Upper lobe of left lung (tissue), 6 donors: ENCODE measurements at regions not wholly inside any gene's neighbourhood (a gene's known extent, or its start where the extent isn't known, plus 50 kb on each side); places are given as distances from the start of the nearest gene placed in this dataset.

ENCODE experiments used
- ATAC-seq, 2 donors: fragments of 200-7000 bp; cut with Tn5 transposase; one replicate each; pipeline ENCODE4 v1.9.1; 2022; ENCODE audit warnings: mild to moderate bottlenecking in 2 of 2, moderate library complexity in 2 of 2; ENCODE audit not compliant: low FRiP score in 2 of 2
- DNase-seq, 2 donors: peaks; one replicate each; pipeline ENCODE4 v3.0.0-alpha.2; 2019 to 2020
- H3K27ac ChIP-seq, 4 donors: fragments of 200-600 bp; sonication (generic); one replicate each; pipeline ENCODE4 v1.5.1; 2016 to 2019
- H3K27me3 ChIP-seq, 4 donors: fragments of 200-600 bp; sonication (generic); one replicate each; pipeline ENCODE4 v1.5.1; 2017 to 2019
- H3K36me3 ChIP-seq, 4 donors: fragments of 200-600 bp; sonication (generic); one replicate each; pipeline ENCODE4 v1.5.1; 2016 to 2019
- H3K4me1 ChIP-seq, 4 donors: fragments of 200-600 bp; sonication (generic); one replicate each; pipeline ENCODE4 v1.5.1; 2018 to 2019
- H3K4me3 ChIP-seq, 4 donors: fragments of 200-600 bp; sonication (generic); one replicate each; pipeline ENCODE4 v1.5.1; 2017 to 2019; ENCODE audit warnings: mild to moderate bottlenecking in 2 of 4, moderate library complexity in 1 of 4
- H3K9me3 ChIP-seq, 4 donors: fragments of 200-600 bp; sonication (generic); one replicate each; pipeline ENCODE4 v1.5.1; 2018 to 2019
- CTCF ChIP-seq, 6 experiments: fragments of 450-650 bp in 4 of 6; fragments of 200-600 bp in 2 of 6; sonication (generic) in 2 of 6; IDR thresholded peaks; one replicate each; pipeline ENCODE4 v1.5.1; 2016 to 2019; ENCODE audit warnings: antibody characterized with exemption in 6 of 6
- EP300 ChIP-seq, 4 donors: sonication (generic); formaldehyde crosslinking; IDR thresholded peaks; one replicate each; pipeline ENCODE4 v1.5.1; 2017; ENCODE audit warnings: antibody characterized with exemption in 4 of 4, control low read depth in 2 of 4
- POLR2A ChIP-seq, 4 donors: fragments of 450-650 bp; IDR thresholded peaks; one replicate each; pipeline ENCODE4 v1.5.1; 2016 to 2017; ENCODE audit warnings: antibody characterized with exemption in 4 of 4, mild to moderate bottlenecking in 2 of 4
- POLR2AphosphoS5 ChIP-seq, 2 donors: sonication (generic); formaldehyde crosslinking; IDR thresholded peaks; one replicate each; pipeline ENCODE4 v1.5.1; 2017; ENCODE audit warnings: antibody characterized with exemption in 2 of 2
- WGBS, 2 donors: methylation state at CpG; one replicate each; pipeline ENCODE4 v1.1.5; 2017 to 2018; 5-methylcytosine and 5-hydroxymethylcytosine counted together
- donor health status: DM: no; HTN: no; CAD: no; lungs with moderate emphysema.
- donor health status: DM: no; HTN: yes; CAD: no; lungs with severe emphysema.

GRCh38 chr12:43285159-43285598 is 266.8 kb downstream of the ADAMTS20 start:
- Histone ChIP-seq H3K27ac (no peak overlapping the region), H3K27me3 (no peaks in the 10 kb centered on the region), H3K4me3 (no peak overlapping the region), H3K9me3 (no peaks in the 10 kb centered on the region), H3K4me1 (peaks cover 0 to 5% (median 2%) of the 10 kb centered on the region in 4 donors), H3K36me3 (no peaks in the 10 kb centered on the region)
- WGBS, 2 donors: 51 to 58% methylated on average over 4 of the region's 4 CpGs
- ATAC-seq (peak in 1 of 2 donors; percentile 92), DNase-seq (no peak)
- TF ChIP-seq EP300 (IDR thresholded peaks at IDR 0.05): no peak
- no peak for TF ChIP-seq POLR2A (IDR thresholded peaks at IDR 0.05)
- no peak for TF ChIP-seq CTCF (IDR thresholded peaks at IDR 0.05)
- no peak for TF ChIP-seq POLR2AphosphoS5 (IDR thresholded peaks at IDR 0.05)

- no peak for TF ChIP-seq POLR2AphosphoS5 (IDR thresholded peaks at IDR 0.05)
- TF ChIP-seq EP300 (IDR thresholded peaks at IDR 0.05): no peak
- TF ChIP-seq CTCF (IDR thresholded peaks at IDR 0.05): no peak
- TF ChIP-seq POLR2A (IDR thresholded peaks at IDR 0.05): no peak
- Histone ChIP-seq H3K4me3 (no peak overlapping the region), H3K9me3 (no peaks in the 10 kb centered on the region), H3K27me3 (no peaks in the 10 kb centered on the region), H3K27ac (no peak overlapping the region), H3K36me3 (no peaks in the 10 kb centered on the region), H3K4me1 (peaks cover 0 to 5% (median 2%) of the 10 kb centered on the region in 4 donors)
- DNase-seq (no peak), ATAC-seq (no peak)
- WGBS, 2 donors: 58 to 65% methylated on average over 2 of the region's 2 CpGs
These were observed 267.4 kb downstream of the ADAMTS20 start for GRCh38 chr12:43284486-43285158.

- no peak overlapping the region for H3K4me3 ChIP-seq
- no peak for ATAC-seq
- no peaks in the 10 kb centered on the region for H3K36me3 ChIP-seq
- H3K9me3 ChIP-seq: no peaks in the 10 kb centered on the region
- no peaks in the 10 kb centered on the region for H3K27me3 ChIP-seq
- DNase-seq: no peak
- no peak overlapping the region for H3K27ac ChIP-seq
- peaks cover 0 to 6% (median 3%) of the 10 kb centered on the region in 4 donors for H3K4me1 ChIP-seq
- TF ChIP-seq EP300 (IDR thresholded peaks at IDR 0.05) (no peak), CTCF (IDR thresholded peaks at IDR 0.05) (no peak), POLR2AphosphoS5 (IDR thresholded peaks at IDR 0.05) (no peak), POLR2A (IDR thresholded peaks at IDR 0.05) (no peak)
These were observed 268.8 kb downstream of the ADAMTS20 start for GRCh38 chr12:43283206-43283605.

- no peak for TF ChIP-seq POLR2AphosphoS5 (IDR thresholded peaks at IDR 0.05)
- TF ChIP-seq POLR2A (IDR thresholded peaks at IDR 0.05): no peak
- peak in 4 of 6 experiments; percentile 8 to 38 (median 29) for TF ChIP-seq CTCF (IDR thresholded peaks at IDR 0.05)
- TF ChIP-seq EP300 (IDR thresholded peaks at IDR 0.05): no peak
- Histone ChIP-seq H3K4me3 (no peak overlapping the region), H3K27me3 (no peaks in the 10 kb centered on the region), H3K36me3 (no peaks in the 10 kb centered on the region), H3K27ac (no peak overlapping the region), H3K9me3 (no peaks in the 10 kb centered on the region), H3K4me1 (peaks cover 0 to 8% (median 6%) of the 10 kb centered on the region in 4 donors)
- DNase-seq: no peak
- no peak for ATAC-seq
These were observed 269.9 kb downstream of the ADAMTS20 start for GRCh38 chr12:43282106-43282505.

- Histone ChIP-seq H3K9me3 (no peaks in the 10 kb centered on the region), H3K4me1 (peaks cover 0 to 8% (median 6%) of the 10 kb centered on the region in 4 donors), H3K36me3 (no peaks in the 10 kb centered on the region), H3K4me3 (no peak overlapping the region), H3K27ac (peak overlapping the region in 1 of 4 donors; percentile 4), H3K27me3 (no peaks in the 10 kb centered on the region)
- DNase-seq: no peak
- 63 to 82% methylated on average over 3 of the region's 3 CpGs for WGBS, 2 donors
- TF ChIP-seq POLR2AphosphoS5 (IDR thresholded peaks at IDR 0.05) (no peak), CTCF (IDR thresholded peaks at IDR 0.05) (no peak), EP300 (IDR thresholded peaks at IDR 0.05) (no peak), POLR2A (IDR thresholded peaks at IDR 0.05) (no peak)
- no peak for ATAC-seq
These were observed 270.4 kb downstream of the ADAMTS20 start for GRCh38 chr12:43281563-43281962.
